Erythroblast (primary cell): ENCODE measurements at regions not wholly inside any gene's neighbourhood (a gene's known extent, or its start where the extent isn't known, plus 50 kb on each side); places are given as distances from the start of the nearest gene placed in this dataset.

ENCODE experiments used
- GATA1 ChIP-seq: IDR thresholded peaks from 2 replicates; pipeline ENCODE4 v1.6.1; 2011; ENCODE audit warnings: low read depth, mild to moderate bottlenecking, control low read depth, low read length, moderate library complexity
- POLR2A ChIP-seq: IDR thresholded peaks from 2 replicates; pipeline ENCODE4 v1.6.1; 2011; ENCODE audit warnings: mild to moderate bottlenecking, low read length

- TF ChIP-seq POLR2A: no peak
- no peak for TF ChIP-seq GATA1
These were observed 174.2 kb upstream of the DMD start for GRCh38 chrX:33385546-33385945.
